ENCODE measurements at regions not wholly inside any gene's neighbourhood (a gene's known extent, or its start where the extent isn't known, plus 50 kb on each side); places are given as distances from the start of the nearest gene placed in this dataset.
"Not testable (repeated sequence)": the region's sequence is repeated elsewhere in the genome, so short reads cannot be mapped to it uniquely, and the experiment has no call there.

DNA sequence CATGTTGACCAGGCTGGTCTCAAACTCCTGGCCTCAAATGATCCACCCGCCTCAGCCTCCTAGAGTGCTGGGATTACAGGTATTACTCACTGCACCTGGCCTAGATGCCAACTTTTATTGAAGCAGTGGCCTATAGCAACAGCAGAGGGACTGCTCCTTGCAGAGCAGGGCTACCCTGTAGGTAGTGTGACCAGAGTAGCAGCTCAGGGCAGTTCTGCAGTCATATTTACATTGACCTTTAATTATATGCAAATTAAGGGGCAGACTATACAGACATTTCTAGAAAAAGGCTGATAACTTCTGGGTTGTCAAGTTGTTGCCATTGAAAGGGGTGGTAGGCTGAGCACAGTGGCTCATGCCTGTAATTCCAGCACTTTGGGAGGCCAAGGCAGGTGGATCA lies 115.2 kb upstream of the PLEKHM1 start:
- TF ChIP-seq, protein P1, sequence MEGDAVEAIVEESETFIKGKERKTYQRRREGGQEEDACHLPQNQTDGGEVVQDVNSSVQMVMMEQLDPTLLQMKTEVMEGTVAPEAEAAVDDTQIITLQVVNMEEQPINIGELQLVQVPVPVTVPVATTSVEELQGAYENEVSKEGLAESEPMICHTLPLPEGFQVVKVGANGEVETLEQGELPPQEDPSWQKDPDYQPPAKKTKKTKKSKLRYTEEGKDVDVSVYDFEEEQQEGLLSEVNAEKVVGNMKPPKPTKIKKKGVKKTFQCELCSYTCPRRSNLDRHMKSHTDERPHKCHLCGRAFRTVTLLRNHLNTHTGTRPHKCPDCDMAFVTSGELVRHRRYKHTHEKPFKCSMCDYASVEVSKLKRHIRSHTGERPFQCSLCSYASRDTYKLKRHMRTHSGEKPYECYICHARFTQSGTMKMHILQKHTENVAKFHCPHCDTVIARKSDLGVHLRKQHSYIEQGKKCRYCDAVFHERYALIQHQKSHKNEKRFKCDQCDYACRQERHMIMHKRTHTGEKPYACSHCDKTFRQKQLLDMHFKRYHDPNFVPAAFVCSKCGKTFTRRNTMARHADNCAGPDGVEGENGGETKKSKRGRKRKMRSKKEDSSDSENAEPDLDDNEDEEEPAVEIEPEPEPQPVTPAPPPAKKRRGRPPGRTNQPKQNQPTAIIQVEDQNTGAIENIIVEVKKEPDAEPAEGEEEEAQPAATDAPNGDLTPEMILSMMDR (IDR thresholded peaks at IDR 0.05) = not testable (repeated sequence)
- TF ChIP-seq POLR2A (IDR thresholded peaks at IDR 0.05); POLR2AphosphoS5 (IDR thresholded peaks at IDR 0.05; ENCODE audit: insufficient read depth in 1 of 2, low read depth in 1 of 2): not testable (repeated sequence)

Measured in vagina (tissue), 2 donors.